HCT116 (cell line): ENCODE measurements at regions not wholly inside any gene's neighbourhood (a gene's known extent, or its start where the extent isn't known, plus 50 kb on each side); places are given as distances from the start of the nearest gene placed in this dataset.

Experiments
- ATAC-seq: fragments of 200-7000 bp; cut with Tn5 transposase; 2 replicates; pipeline ENCODE4 v1.9.1; 2020; ENCODE audit warnings: mild to moderate bottlenecking, moderate library complexity
- BruUV-seq: library from RNA; stranded (reverse); fragments of 400-500 nt; replicated peaks from 2 replicates; lab custom pipeline; 2021; lab: Mats Ljungman, UMichigan
- CTCF ChIA-PET: fragments of 300-600 bp; sonication (Branson Sonifier 250); formaldehyde crosslinking; loops from one replicate; lab custom pipeline; 2021; ENCODE audit warnings: antibody characterized with exemption; lab: Charles Lee
- POLR2A ChIA-PET: fragments of 300-600, 350-600 bp; sonication (Branson Sonifier 250); formaldehyde crosslinking; loops from one replicate; lab custom pipeline; 2021; ENCODE audit warnings: antibody characterized with exemption; lab: Charles Lee
- RAD21 ChIA-PET, 2 experiments: fragments of 300-600 bp; sonication (Branson Sonifier 250); formaldehyde crosslinking; loops; one replicate each; lab custom pipeline; 2023; ENCODE audit warnings: low total read pairs in 2 of 2; ENCODE audit not compliant: uncharacterized antibody in 2 of 2, unreplicated experiment in 2 of 2, low non-redundant PET in 1 of 2; lab: Charles Lee
- DNase-seq: peaks from one replicate; pipeline ENCODE4 v3.0.0-alpha.2; 2010; ENCODE audit warnings: low read depth, low spot score
- H2AFZ ChIP-seq: fragments of 200-600 bp; shearing (Covaris generic), sonication (generic); 2 replicates; pipeline ENCODE4 v1.6.1; 2017; ENCODE audit warnings: low read depth, mixed run types, mixed read lengths, antibody characterized with exemption, low read length; ENCODE audit not compliant: poor library complexity, severe bottlenecking
- H3K27ac ChIP-seq: 2 replicates; pipeline ENCODE4 v1.5.1; 2012; ENCODE audit warnings: low read depth, low read length
- H3K27me3 ChIP-seq: fragments of 200-600 bp; sonication (generic); 2 replicates; pipeline ENCODE4 v1.6.1; 2016; ENCODE audit warnings: mixed run types, low read length, mixed read lengths; ENCODE audit not compliant: insufficient read depth
- H3K36me3 ChIP-seq, 2 experiments: fragments of 200-500 bp in 1 of 2; fragments of 200-600 bp in 1 of 2; sonication (Bioruptor generic) in 1 of 2; sonication (generic) in 1 of 2; 2 replicates each; pipeline versions ENCODE4 v1.5.1 to v1.6.1; 2014 to 2016; ENCODE audit warnings: low read length in 2 of 2, inconsistent platforms in 1 of 2, mixed read lengths in 1 of 2, mixed run types in 1 of 2; ENCODE audit not compliant: insufficient read depth in 2 of 2, control insufficient read depth in 1 of 2
- H3K4me1 ChIP-seq, 2 experiments: fragments of 200-600 bp in 1 of 2; sonication (generic) in 1 of 2; 2 replicates each; pipeline versions ENCODE4 v1.5.1 to v1.6.1; 2012 to 2017; ENCODE audit warnings: low read length in 2 of 2, inconsistent platforms in 1 of 2, mild to moderate bottlenecking in 1 of 2, mixed read lengths in 1 of 2, mixed run types in 1 of 2, moderate library complexity in 1 of 2; ENCODE audit not compliant: insufficient read depth in 2 of 2, control insufficient read depth in 1 of 2
- H3K4me2 ChIP-seq: fragments of 200-600 bp; sonication (generic); 2 replicates; pipeline ENCODE4 v1.6.1; 2017; ENCODE audit warnings: mixed run types, low read length, mixed read lengths
- H3K4me3 ChIP-seq, 2 experiments: fragments of 200-600 bp in 1 of 2; sonication (generic) in 1 of 2; replicated peaks in 1 of 2; 2 replicates each; pipeline ENCODE4 v1.5.1; 2011 to 2016; ENCODE audit warnings: low read length in 2 of 2, control low read depth in 1 of 2, low read depth in 1 of 2, mild to moderate bottlenecking in 1 of 2, mixed read lengths in 1 of 2, mixed run types in 1 of 2
- H3K79me2 ChIP-seq: fragments of 200-600 bp; sonication (generic); 2 replicates; pipeline ENCODE4 v1.6.1; 2017; ENCODE audit warnings: mild to moderate bottlenecking, mixed run types, low read length, moderate library complexity, mixed read lengths; ENCODE audit not compliant: insufficient read depth
- H3K9ac ChIP-seq: fragments of 200-600 bp; sonication (generic); 2 replicates; pipeline ENCODE4 v1.6.1; 2016; ENCODE audit warnings: low read length, mixed read lengths
- H3K9me2 ChIP-seq: fragments of 200-600 bp; sonication (generic), shearing (Covaris generic); 2 replicates; pipeline ENCODE4 v1.6.1; 2017; ENCODE audit warnings: mixed run types, mild to moderate bottlenecking, moderate library complexity; ENCODE audit not compliant: insufficient read depth
- H3K9me3 ChIP-seq, 2 experiments: fragments of 200-500 bp in 1 of 2; fragments of 200-600 bp in 1 of 2; sonication (Bioruptor generic) in 1 of 2; sonication (generic) in 1 of 2; 2 replicates each; pipeline ENCODE4 v1.6.1; 2014 to 2017; ENCODE audit warnings: low read length in 2 of 2, mixed read lengths in 2 of 2, inconsistent platforms in 1 of 2, low read depth in 1 of 2, mild to moderate bottlenecking in 1 of 2, mixed run types in 1 of 2, moderate library complexity in 1 of 2; ENCODE audit not compliant: control insufficient read depth in 1 of 2, insufficient read depth in 1 of 2
- H4K20me1 ChIP-seq: fragments of 200-600 bp; sonication (generic), shearing (Covaris generic); 2 replicates; pipeline ENCODE4 v1.6.1; 2017; ENCODE audit warnings: mixed run types, mild to moderate bottlenecking, moderate library complexity; ENCODE audit not compliant: insufficient read depth
- intact Hi-C: fragments of 100-400 bp; cut with micrococcal nuclease; formaldehyde crosslinking; loops from 2 replicates; pipeline ENCODE4 v1.10.0; 2022
- TF ChIP-seq, protein P1 (sequence below): IDR thresholded peaks from 2 replicates; pipeline ENCODE4 v1.6.1; 2012; ENCODE audit warnings: low read depth

DNA sequence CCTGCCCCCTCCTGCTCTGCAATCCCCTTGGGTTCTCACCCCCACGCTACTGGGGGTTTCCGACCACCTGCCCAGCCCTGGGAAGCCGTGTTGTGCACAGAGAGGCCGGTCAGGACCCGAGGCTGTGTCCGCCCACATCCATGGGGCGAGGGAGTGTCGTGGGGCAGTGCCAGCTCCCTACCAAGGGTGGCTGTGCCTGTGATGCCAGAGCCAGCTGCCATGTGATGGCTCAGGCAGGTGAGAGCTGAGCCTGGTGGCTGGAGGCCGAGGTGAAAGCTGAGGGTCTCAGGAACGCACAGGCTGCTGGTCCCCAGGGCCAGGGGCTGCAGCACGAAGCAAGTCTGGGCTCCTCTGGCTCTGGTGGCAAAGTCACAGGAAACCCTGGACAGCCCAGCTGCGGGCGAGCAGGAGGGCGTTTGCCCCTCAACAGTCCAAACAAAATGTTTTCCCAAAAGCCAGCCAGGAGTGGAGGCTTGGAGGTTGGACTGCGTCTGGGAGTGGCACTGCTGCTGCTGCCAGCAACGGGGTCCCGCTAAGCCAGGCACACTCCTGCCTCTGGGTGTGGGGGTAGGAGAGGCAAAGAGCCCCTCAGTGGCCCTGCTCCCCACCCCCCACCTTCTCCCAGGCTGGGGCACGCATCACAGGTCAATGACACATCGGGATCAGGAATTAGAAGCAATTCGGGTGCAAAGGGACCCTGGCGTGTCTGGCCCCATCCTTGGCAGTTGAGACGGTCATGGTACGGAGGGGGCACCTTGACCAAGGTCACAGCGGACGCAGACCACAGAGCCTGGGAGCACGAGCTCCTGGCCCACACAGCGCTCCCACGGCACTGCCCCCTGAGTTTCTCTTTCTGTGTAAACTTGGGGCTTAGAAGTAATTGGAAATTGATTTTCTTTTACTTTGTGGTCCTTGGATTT lies 72.4 kb upstream of the GPC1 start:
- intact Hi-C loops: no loop called here
- no peak overlapping the region for H3K27ac ChIP-seq
- TF ChIP-seq, protein P1, sequence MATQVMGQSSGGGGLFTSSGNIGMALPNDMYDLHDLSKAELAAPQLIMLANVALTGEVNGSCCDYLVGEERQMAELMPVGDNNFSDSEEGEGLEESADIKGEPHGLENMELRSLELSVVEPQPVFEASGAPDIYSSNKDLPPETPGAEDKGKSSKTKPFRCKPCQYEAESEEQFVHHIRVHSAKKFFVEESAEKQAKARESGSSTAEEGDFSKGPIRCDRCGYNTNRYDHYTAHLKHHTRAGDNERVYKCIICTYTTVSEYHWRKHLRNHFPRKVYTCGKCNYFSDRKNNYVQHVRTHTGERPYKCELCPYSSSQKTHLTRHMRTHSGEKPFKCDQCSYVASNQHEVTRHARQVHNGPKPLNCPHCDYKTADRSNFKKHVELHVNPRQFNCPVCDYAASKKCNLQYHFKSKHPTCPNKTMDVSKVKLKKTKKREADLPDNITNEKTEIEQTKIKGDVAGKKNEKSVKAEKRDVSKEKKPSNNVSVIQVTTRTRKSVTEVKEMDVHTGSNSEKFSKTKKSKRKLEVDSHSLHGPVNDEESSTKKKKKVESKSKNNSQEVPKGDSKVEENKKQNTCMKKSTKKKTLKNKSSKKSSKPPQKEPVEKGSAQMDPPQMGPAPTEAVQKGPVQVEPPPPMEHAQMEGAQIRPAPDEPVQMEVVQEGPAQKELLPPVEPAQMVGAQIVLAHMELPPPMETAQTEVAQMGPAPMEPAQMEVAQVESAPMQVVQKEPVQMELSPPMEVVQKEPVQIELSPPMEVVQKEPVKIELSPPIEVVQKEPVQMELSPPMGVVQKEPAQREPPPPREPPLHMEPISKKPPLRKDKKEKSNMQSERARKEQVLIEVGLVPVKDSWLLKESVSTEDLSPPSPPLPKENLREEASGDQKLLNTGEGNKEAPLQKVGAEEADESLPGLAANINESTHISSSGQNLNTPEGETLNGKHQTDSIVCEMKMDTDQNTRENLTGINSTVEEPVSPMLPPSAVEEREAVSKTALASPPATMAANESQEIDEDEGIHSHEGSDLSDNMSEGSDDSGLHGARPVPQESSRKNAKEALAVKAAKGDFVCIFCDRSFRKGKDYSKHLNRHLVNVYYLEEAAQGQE: no peak
- H3K4me1 ChIP-seq: no peaks in the 10 kb centered on the region; a peak in 1 of 4 replicates
- DNase-seq: no peak
- H4K20me1 ChIP-seq: no peaks in the 10 kb centered on the region
- BruUV-seq: no TSS peak
- H3K36me3 ChIP-seq: no peaks in the 10 kb centered on the region; a peak in 1 of 4 replicates
- H3K79me2 ChIP-seq: no peaks in the 10 kb centered on the region
- ATAC-seq: no peak
- no peaks in the 10 kb centered on the region for H3K27me3 ChIP-seq
- peaks cover 0 to 11% of the 10 kb centered on the region in 2 experiments; a peak in 2 of 4 replicates for H3K9me3 ChIP-seq
- H3K9ac ChIP-seq: no peak overlapping the region
- H2AFZ ChIP-seq: no peak overlapping the region
- no peak overlapping the region for H3K4me2 ChIP-seq
- no peak overlapping the region for H3K4me3 ChIP-seq
- no peaks in the 10 kb centered on the region for H3K9me2 ChIP-seq
- CTCF ChIA-PET: no interaction called here
- RAD21 ChIA-PET: no interaction called here
- POLR2A ChIA-PET: no interaction called here
